ENCODE measurements at regions not wholly inside any gene's neighbourhood (a gene's known extent, or its start where the extent isn't known, plus 50 kb on each side); places are given as distances from the start of the nearest gene placed in this dataset.
"Not testable (repeated sequence)": the region's sequence is repeated elsewhere in the genome, so short reads cannot be mapped to it uniquely, and the experiment has no call there.

DNA sequence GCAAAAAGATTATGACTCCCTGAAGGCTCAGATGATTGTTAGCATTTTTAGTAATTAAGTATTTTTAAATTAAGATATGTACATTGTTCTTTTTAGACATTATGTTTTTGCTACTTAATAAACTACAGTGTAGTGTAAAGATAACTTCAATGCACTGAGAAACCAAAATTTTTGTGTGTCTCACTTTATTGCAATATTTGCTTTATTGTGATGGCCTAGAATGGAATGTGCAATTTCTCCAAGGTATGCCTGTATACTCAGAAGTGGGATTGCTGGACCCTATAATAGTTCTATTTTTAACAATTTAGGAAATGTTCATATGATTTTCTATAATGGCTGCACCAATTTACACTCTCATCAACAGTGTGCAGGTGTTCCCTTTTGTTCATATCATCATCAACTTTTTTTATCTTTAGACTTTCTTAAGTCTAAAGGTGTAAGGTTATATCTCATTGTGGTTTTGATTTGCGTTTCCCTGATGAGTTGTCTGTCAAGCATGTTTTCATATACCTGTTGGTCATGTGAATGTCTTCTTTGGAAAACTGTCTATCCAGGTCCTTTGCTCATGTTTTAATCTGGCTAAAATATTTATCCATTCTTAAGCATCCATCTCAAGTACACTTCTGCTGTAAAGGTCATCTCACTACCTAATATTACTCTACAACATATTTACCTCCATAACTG lies 1323.5 kb upstream of the LRRTM3 start:
- DNase-seq: no peak

DNA sequence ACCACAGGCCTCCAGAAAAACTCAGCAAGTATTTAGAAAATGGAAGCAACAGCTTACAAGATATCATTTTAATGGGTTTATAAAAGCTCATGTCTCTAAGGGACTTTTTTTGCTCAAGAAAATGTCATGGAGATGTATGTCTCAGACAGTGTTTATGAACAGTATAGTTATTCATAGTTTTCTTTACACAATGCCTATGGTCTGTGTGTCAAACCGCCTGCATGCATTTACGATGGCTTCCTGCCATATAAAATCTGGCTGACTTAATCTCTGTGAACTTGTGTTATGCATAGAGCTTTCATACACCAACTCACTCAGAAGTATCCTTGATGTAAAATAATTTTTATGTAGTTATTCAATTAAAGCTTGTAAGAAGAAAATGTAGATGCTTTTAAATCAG lies 1314.2 kb upstream of the LRRTM3 start:
- DNase-seq: no peak

GRCh38 chr10:65614956-65615565 lies 1310.8 kb upstream of the LRRTM3 start:
- no peak for DNase-seq

DNA sequence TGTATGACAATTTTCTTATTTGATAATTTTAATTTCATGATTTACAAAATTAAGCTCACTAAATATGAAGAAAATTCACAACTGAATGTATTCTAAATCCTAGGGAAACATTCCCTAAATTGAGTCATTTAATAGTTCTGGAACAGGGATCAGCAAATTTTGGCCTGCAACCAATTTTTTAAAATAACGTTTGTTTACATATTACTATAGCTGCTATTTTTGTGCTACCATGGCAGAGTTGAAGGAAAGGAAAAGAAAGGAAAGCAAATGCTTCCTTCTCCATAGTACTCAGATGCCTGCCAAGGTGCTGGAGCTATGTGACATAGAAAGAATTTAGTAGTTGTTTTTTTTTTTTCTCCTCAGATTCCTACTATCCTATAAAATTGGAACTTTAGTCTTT lies 1307.7 kb upstream of the LRRTM3 start:
- DNase-seq: no peak

GRCh38 chr10:65620404-65621048 lies 1305.3 kb upstream of the LRRTM3 start:
- DNase-seq: no peak

DNA sequence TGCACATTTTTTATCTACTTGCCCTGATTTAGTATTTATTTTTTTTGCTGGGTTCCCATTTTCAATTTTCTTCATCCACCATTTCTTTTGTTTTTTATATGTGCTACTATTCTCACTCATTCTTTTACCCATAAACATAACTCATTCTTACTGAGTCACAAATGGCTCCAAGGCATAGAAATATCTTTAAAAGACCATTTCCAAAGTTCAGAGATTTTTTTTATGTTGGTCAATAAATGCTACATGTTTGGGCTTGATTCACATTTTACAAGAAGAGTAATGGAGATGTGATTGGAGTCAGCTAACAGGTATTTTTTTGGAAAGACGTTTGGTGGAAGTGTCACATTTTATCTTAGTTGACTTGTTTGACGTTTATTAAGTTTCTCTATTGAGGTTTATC lies 1303.2 kb upstream of the LRRTM3 start:
- DNase-seq: no peak

DNA sequence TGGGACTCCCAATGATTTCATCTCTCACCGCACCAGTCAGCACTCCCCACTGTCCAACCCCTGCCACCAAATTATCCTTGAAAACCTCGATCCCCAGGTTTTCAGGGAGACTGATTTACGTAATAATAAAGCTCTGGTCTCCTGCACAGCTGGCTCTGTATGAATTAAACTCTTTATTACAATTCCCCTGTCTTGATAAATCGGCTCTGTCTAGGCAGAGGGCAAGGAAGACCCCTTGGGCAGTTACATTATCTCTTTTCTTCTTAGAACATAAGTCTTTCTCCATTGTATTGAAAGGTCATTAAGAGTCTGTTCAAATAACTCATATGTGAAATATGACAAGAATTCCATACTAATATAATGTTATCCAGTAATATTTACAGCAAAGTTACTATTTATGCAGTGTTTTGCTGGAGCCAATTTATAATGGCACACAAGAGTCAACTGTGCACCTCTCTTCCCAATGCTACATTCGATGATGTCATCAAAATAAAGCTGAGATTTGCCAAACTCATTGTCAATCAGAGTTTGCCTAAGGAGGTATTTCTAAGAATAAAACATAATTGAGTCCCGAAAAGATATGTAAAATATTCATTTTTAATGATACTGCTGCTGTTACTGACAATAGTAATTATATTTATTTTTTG lies 1297.2 kb upstream of the LRRTM3 start:
- no peak for DNase-seq

GRCh38 chr10:65660006-65660405 lies 1265.8 kb upstream of the LRRTM3 start:
- DNase-seq: no peak

DNA sequence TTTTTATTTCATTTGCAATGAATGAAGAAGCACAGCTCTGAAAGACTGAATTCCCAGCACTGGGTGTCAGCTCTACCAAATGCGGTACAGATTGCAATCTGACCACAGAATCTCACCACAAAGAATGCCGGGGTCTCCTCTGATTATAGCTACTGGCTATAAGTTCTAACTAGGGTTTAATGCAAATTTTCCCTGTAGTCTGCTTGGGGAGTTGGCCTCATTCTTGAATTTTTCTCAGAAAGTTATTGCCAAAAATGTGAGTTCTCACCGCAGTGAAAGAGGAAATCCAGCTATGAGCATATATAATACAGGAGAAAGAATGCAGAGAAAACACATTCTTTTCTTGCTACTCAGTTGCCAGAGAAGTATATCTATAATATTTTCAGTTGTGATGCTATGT lies 1255.7 kb upstream of the LRRTM3 start:
- no peak for DNase-seq

- not testable (repeated sequence) for DNase-seq
Observed at GRCh38 chr10:65670596-65670995, 1255.2 kb upstream of the LRRTM3 start.

GRCh38 chr10:65675236-65675635 lies 1250.6 kb upstream of the LRRTM3 start:
- DNase-seq: no peak

DNA sequence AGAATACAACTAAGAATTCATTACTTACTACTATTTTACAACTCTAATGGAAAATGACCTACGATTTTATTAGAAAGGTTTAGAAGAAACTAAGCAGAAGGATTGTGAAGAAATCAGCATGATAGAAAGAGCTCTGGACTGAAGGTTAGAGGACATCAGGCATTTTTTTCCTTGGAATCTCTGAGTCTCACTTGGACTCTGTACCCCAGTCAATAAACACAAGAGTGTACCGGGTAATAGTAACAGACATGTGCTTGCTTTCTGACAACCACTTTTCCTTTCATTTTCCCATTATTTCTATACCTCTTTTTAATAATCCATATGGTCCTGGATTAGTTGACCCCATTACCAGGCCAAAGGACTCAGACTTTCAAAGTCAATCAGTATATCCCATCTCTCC lies 1240.9 kb upstream of the LRRTM3 start:
- DNase-seq: no peak

- DNase-seq: no peak
Observed at GRCh38 chr10:65701168-65701776, 1224.6 kb upstream of the LRRTM3 start.

- DNase-seq: no peak
Observed at GRCh38 chr10:65708057-65708456, 1217.8 kb upstream of the LRRTM3 start.

- no peak for DNase-seq
Observed at GRCh38 chr10:65710306-65710705, 1215.5 kb upstream of the LRRTM3 start.

DNA sequence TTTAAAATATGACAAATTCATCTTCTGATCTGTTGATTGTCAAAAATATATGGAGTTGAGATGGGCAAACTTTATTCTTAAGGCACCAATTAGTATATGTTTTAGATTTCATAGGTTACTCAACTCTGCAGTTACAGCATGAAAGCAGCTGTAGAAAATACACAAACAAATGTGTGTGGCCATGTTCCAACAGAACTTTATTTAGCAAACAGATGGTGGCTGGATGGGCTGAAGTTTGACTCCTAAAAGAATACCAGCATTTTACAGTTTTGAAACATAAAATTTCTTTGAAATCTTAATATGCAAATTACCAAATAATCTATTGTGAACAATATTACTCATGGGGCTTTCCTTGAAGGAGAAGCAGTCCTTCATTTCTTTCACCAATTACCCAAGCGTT lies 1206.0 kb upstream of the LRRTM3 start:
- no peak for DNase-seq

DNA sequence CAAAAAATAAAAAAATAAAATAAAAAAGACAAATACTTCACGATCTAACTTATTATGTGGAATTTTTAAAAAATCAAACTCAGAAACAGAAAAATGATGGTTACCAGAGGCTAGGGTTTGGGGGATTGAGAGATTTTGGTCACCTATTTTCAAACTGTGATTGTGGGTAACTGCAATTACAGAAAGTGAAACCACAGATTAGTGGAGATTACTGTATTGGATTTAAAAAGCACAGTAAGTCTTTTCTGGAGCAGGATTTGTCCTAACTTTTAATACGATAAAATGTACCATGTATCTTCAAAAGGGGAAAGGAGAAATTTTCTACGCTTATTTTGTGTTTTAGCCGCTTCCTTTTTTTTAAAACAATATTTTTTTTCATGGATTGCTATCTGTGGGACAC lies 1204.9 kb upstream of the LRRTM3 start:
- no peak for DNase-seq

- DNase-seq: no peak
Observed at GRCh38 chr10:65723525-65723924, 1202.3 kb upstream of the LRRTM3 start.

- DNase-seq: no peak
Observed at GRCh38 chr10:65735382-65735781, 1190.5 kb upstream of the LRRTM3 start.

- DNase-seq: no peak
Observed at GRCh38 chr10:65742906-65743305, 1182.9 kb upstream of the LRRTM3 start.

DNA sequence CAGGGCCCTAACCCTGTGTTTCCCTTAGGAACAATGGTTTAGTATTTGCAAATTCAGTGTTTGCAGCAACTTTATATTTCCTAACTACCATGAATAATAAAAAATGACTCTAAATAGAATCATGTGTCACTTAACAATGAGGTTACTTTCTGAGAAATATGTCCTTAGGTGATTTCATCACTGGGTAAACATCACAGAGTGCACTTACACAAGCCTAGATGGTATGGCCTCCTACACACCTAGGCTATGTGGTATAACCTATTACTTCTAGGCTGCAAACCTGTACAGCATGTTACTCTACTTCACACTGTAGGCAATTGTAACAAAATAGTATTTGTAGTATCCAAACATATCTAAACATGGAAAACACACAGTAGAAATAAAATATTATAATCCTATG lies 1174.6 kb upstream of the LRRTM3 start:
- no peak for DNase-seq

DNA sequence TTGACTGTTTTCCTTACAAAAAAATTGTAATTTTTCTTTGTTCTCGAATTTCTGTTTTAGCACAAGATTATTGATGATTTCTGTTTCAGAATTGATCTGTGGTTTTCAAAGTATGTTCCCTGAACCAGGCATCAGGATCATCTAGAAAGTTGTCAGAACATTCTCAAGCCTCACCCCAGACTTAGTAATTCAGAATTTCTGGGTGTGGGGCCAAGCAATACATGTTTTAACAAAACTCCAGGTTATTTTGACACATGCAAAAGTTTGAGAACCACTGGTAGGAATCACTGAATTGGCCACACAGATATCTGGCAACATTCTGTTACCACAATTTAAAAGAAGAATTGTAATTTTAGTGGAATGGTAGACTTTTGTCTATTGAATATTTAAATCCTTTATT lies 1173.9 kb upstream of the LRRTM3 start:
- DNase-seq: no peak

DNA sequence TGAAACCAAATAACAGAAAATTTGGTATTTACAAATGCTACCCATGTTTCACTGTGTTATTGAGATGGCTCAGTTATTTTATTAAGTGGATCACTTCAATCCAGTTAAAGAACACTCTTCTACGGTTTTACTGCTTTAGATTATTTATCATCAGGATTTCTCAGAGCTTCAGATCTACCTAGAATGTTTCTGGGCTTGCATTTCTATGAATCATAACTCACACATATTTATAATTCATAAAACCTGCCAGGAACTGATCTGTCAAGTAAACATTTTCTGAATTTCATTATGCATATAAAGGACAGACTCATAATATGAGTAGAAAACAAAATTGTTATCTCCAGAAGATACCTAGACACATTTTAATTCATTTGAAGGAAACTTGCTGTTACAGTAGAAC lies 1172.3 kb upstream of the LRRTM3 start:
- no peak for DNase-seq

GRCh38 chr10:65754112-65754511 lies 1171.7 kb upstream of the LRRTM3 start:
- DNase-seq: no peak

All from CD4-positive, alpha-beta T cell treated with Interleukin-21 for 1 hour (primary cell).